Neural cell (in vitro differentiated cells): ENCODE measurements at regions not wholly inside any gene's neighbourhood (a gene's known extent, or its start where the extent isn't known, plus 50 kb on each side); places are given as distances from the start of the nearest gene placed in this dataset.

Experiments used
- H2AFZ ChIP-seq: fragments of 200-600, 300-800 bp; sonication (generic), shearing (Covaris generic); 2 replicates; pipeline ENCODE4 v1.6.0; 2014; ENCODE audit warnings: low read depth, mild to moderate bottlenecking, antibody characterized with exemption, low read length, moderate library complexity
- H3F3A ChIP-seq: fragments of 200-600 bp; shearing (Covaris generic); 2 replicates; pipeline ENCODE4 v1.6.1; 2016; ENCODE audit warnings: mild to moderate bottlenecking, moderate library complexity, mixed read lengths, antibody characterized with exemption, low read length; ENCODE audit not compliant: insufficient read depth, poor library complexity, severe bottlenecking
- H3K27ac ChIP-seq: fragments of 200-600, 300-800 bp; sonication (generic), shearing (Covaris generic); 2 replicates; pipeline ENCODE4 v1.5.1; 2014; ENCODE audit warnings: mild to moderate bottlenecking, low read length, moderate library complexity
- H3K27me3 ChIP-seq: fragments of 300-800, 200-600 bp; sonication (generic), shearing (Covaris generic); 2 replicates; pipeline ENCODE4 v1.6.0; 2014; ENCODE audit warnings: mild to moderate bottlenecking, low read depth, low read length, moderate library complexity; ENCODE audit not compliant: insufficient read depth
- H3K36me3 ChIP-seq: fragments of 300-800, 200-600 bp; sonication (generic), shearing (Covaris generic); 2 replicates; pipeline ENCODE4 v1.5.1; 2014; ENCODE audit warnings: mild to moderate bottlenecking, antibody characterized with exemption, low read length, moderate library complexity; ENCODE audit not compliant: insufficient read depth
- H3K4me2 ChIP-seq: fragments of 300-800, 200-600 bp; sonication (generic), shearing (Covaris generic); 2 replicates; pipeline ENCODE4 v1.6.0; 2014; ENCODE audit warnings: mild to moderate bottlenecking, low read length
- H3K4me3 ChIP-seq: fragments of 300-800, 200-600 bp; sonication (generic), shearing (Covaris generic); 2 replicates; pipeline ENCODE4 v1.5.1; 2014; ENCODE audit warnings: mild to moderate bottlenecking, low read length, moderate library complexity
- H3K79me2 ChIP-seq: fragments of 200-600 bp; shearing (Covaris generic); replicated peaks from 2 replicates; pipeline ENCODE4 v1.6.0; 2014; ENCODE audit warnings: mild to moderate bottlenecking, low read length, moderate library complexity; ENCODE audit not compliant: insufficient read depth
- H3K9ac ChIP-seq: fragments of 300-800, 200-600 bp; sonication (generic), shearing (Covaris generic); 2 replicates; pipeline ENCODE4 v1.6.1; 2016; ENCODE audit warnings: mild to moderate bottlenecking, low read length, mixed read lengths
- H3K9me2 ChIP-seq: fragments of 200-600 bp; shearing (Covaris generic); 2 replicates; pipeline ENCODE4 v1.6.1; 2016; ENCODE audit warnings: mild to moderate bottlenecking, low read length, mixed read lengths; ENCODE audit not compliant: insufficient read depth
- H3K9me3 ChIP-seq: fragments of 200-600, 300-800 bp; sonication (generic), shearing (Covaris generic); 2 replicates; pipeline ENCODE4 v1.6.1; 2016; ENCODE audit warnings: mild to moderate bottlenecking, mixed run types, low read length, moderate library complexity, mixed read lengths
- H4K20me1 ChIP-seq: fragments of 200-600 bp; shearing (Covaris generic); 2 replicates; pipeline ENCODE4 v1.6.1; 2016; ENCODE audit warnings: mild to moderate bottlenecking, mixed run types; ENCODE audit not compliant: insufficient read depth
- CTCF ChIP-seq: fragments of 450-650 bp; IDR thresholded peaks from 2 replicates; pipeline ENCODE4 v1.5.1; 2014; ENCODE audit warnings: antibody characterized with exemption, mild to moderate bottlenecking, moderate library complexity; ENCODE audit not compliant: poor library complexity, severe bottlenecking
- EP300 ChIP-seq: fragments of 450-650 bp; conservative IDR thresholded peaks from 2 replicates; pipeline ENCODE4 v1.6.1; 2014; ENCODE audit warnings: antibody characterized with exemption, mild to moderate bottlenecking, moderate library complexity; ENCODE audit not compliant: poor library complexity, severe bottlenecking
- EZH2 ChIP-seq: fragments of 200-600, 300-800 bp; shearing (Covaris generic), sonication (generic); IDR thresholded peaks from 2 replicates; pipeline ENCODE4 v1.6.1; 2014; ENCODE audit warnings: antibody characterized with exemption, low read length, borderline replicate concordance, mild to moderate bottlenecking; ENCODE audit not compliant: insufficient read depth, poor library complexity, severe bottlenecking
- MXI1 ChIP-seq: fragments of 450-650 bp; conservative IDR thresholded peaks from 2 replicates; pipeline ENCODE4 v1.6.1; 2014; ENCODE audit warnings: antibody characterized with exemption, mild to moderate bottlenecking; ENCODE audit not compliant: poor library complexity, severe bottlenecking
- POLR2AphosphoS5 ChIP-seq: IDR thresholded peaks from 2 replicates; pipeline ENCODE4 v1.6.1; 2012
- RAD21 ChIP-seq: fragments of 450-650 bp; conservative IDR thresholded peaks from 2 replicates; pipeline ENCODE4 v1.6.1; 2014; ENCODE audit warnings: antibody characterized with exemption, mild to moderate bottlenecking, moderate library complexity
- REST ChIP-seq: IDR thresholded peaks from 2 replicates; pipeline ENCODE4 v1.6.1; 2012; ENCODE audit warnings: borderline replicate concordance
- SMC3 ChIP-seq: fragments of 450-650 bp; conservative IDR thresholded peaks from 2 replicates; pipeline ENCODE4 v1.6.1; 2014; ENCODE audit warnings: antibody characterized with exemption, mild to moderate bottlenecking, moderate library complexity; ENCODE audit not compliant: poor library complexity
- TAF1 ChIP-seq: IDR thresholded peaks from 2 replicates; pipeline ENCODE4 v1.6.1; 2012; ENCODE audit warnings: low read depth

- Histone ChIP-seq H3K9ac (no peak overlapping the region), H3K9me3 (no peaks in the 10 kb centered on the region), H3K79me2 (no peaks in the 10 kb centered on the region), H3K36me3 (no peaks in the 10 kb centered on the region), H3K27me3 (no peaks in the 10 kb centered on the region), H3K9me2 (no peaks in the 10 kb centered on the region), H4K20me1 (no peaks in the 10 kb centered on the region), H2AFZ (no peak overlapping the region), H3K4me2 (no peak overlapping the region), H3K27ac (no peak overlapping the region), H3F3A (no peaks in the 10 kb centered on the region), H3K4me3 (no peak overlapping the region)
- TF ChIP-seq EZH2: no peak
- no peak for TF ChIP-seq CTCF
- no peak for TF ChIP-seq EP300
- no peak for TF ChIP-seq RAD21
- TF ChIP-seq TAF1: no peak
- no peak for TF ChIP-seq REST
- no peak for TF ChIP-seq POLR2AphosphoS5
- no peak for TF ChIP-seq MXI1
- TF ChIP-seq SMC3: no peak
Measured at GRCh38 chr5:107005653-107006052, 665.1 kb downstream of the EFNA5 start.

GRCh38 chr5:107005161-107005560 is 665.6 kb downstream of the EFNA5 start:
- Histone ChIP-seq H3K9me3 (no peaks in the 10 kb centered on the region), H2AFZ (no peak overlapping the region), H3K36me3 (no peaks in the 10 kb centered on the region), H3K27me3 (no peaks in the 10 kb centered on the region), H3K4me3 (no peak overlapping the region), H3K9me2 (no peaks in the 10 kb centered on the region), H3K27ac (no peak overlapping the region), H3F3A (no peaks in the 10 kb centered on the region), H3K4me2 (no peak overlapping the region), H4K20me1 (no peaks in the 10 kb centered on the region), H3K9ac (no peak overlapping the region), H3K79me2 (no peaks in the 10 kb centered on the region)
- TF ChIP-seq REST (no peak), TAF1 (no peak), EP300 (no peak), POLR2AphosphoS5 (no peak), CTCF (no peak), MXI1 (no peak), RAD21 (no peak), EZH2 (no peak), SMC3 (no peak)
